ENCODE measurements at regions not wholly inside any gene's neighbourhood (a gene's known extent, or its start where the extent isn't known, plus 50 kb on each side); places are given as distances from the start of the nearest gene placed in this dataset.

DNA sequence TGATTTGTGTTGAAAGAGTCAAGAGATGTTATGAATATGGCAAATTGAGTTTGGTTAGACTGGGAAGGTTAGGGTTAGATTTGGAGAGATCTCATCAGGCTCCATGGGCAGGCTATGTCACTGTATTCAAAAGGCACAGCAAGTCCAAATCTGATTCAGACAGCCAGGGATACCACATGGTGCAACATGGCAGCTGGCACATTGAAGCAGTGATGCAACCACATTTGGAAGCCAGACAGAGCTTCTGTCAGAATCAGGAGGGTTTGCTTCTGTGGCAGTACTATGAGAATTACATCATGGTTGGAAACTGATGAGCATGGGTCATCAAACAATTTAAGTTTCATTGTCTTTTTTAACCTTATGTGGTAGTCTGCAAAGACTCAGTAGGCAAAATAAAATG is 772.2 kb downstream of the SUCLG1 start:
- no peaks in the 10 kb centered on the region for H3K4me1 ChIP-seq (ENCODE audit: insufficient read depth, low read length, poor library complexity, severe bottlenecking)
- POLR2A ChIA-PET (ENCODE audit: low non-redundant PET) = no interaction called here
- no peak overlapping the region for H3K27ac ChIP-seq (ENCODE audit: low read depth, low read length, poor library complexity, severe bottlenecking)
- H3K27me3 ChIP-seq (replicated peaks; ENCODE audit: insufficient read depth, low read depth, low read length, poor library complexity) = no peaks in the 10 kb centered on the region
- no peak overlapping the region for H3K4me3 ChIP-seq (ENCODE audit: low read depth, low read length, poor library complexity, severe bottlenecking)
- CTCF ChIA-PET = no interaction called here
- no TSS peak for BruUV-seq (replicated peaks)
- TF ChIP-seq, protein P1, sequence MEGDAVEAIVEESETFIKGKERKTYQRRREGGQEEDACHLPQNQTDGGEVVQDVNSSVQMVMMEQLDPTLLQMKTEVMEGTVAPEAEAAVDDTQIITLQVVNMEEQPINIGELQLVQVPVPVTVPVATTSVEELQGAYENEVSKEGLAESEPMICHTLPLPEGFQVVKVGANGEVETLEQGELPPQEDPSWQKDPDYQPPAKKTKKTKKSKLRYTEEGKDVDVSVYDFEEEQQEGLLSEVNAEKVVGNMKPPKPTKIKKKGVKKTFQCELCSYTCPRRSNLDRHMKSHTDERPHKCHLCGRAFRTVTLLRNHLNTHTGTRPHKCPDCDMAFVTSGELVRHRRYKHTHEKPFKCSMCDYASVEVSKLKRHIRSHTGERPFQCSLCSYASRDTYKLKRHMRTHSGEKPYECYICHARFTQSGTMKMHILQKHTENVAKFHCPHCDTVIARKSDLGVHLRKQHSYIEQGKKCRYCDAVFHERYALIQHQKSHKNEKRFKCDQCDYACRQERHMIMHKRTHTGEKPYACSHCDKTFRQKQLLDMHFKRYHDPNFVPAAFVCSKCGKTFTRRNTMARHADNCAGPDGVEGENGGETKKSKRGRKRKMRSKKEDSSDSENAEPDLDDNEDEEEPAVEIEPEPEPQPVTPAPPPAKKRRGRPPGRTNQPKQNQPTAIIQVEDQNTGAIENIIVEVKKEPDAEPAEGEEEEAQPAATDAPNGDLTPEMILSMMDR (conservative IDR thresholded peaks at IDR 0.05; ENCODE audit: low read depth, low read length) = no peak
- no peak for TF ChIP-seq EZH2 (IDR thresholded peaks at IDR 0.05; ENCODE audit: borderline replicate concordance, low read depth, low read length, poor library complexity, severe bottlenecking)
- H3K36me3 ChIP-seq (ENCODE audit: insufficient read depth, low read length, poor library complexity, severe bottlenecking) = no peaks in the 10 kb centered on the region
- intact Hi-C loops (cut with micrococcal nuclease; ENCODE audit: unreplicated experiment) = no loop called here
- DNase-seq (ENCODE audit: low spot score) = no peak
- peaks cover 7% of the 10 kb centered on the region for H3K9me3 ChIP-seq (ENCODE audit: low read depth, low read length, poor library complexity, severe bottlenecking)

DNA sequence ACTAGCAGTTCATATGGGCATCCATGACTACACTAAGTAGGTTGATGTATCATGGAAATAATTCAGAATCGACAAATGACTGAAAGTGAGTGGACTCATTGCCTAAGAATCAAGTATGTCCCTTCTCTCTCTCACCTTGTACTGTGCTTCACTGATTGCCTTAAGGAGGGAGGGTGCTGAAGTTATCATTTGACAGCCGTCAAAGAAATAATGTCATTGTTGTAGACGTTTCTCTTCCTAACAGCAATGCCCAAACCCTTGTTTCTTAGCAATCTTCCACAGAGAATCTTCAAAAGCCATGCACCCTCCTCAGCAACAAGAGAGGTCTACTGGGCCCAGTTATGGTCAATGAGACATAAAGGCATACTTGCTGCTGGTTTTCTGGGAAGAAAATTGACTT is 785.0 kb downstream of the SUCLG1 start:
- intact Hi-C loops (cut with micrococcal nuclease; ENCODE audit: unreplicated experiment) = no loop called here
- BruUV-seq (replicated peaks) = no TSS peak
- TF ChIP-seq EZH2 (IDR thresholded peaks at IDR 0.05; ENCODE audit: borderline replicate concordance, low read depth, low read length, poor library complexity, severe bottlenecking) = no peak
- TF ChIP-seq, protein P1 (conservative IDR thresholded peaks at IDR 0.05; ENCODE audit: low read depth, low read length) = no peak
- no peak overlapping the region for H3K27ac ChIP-seq (ENCODE audit: low read depth, low read length, poor library complexity, severe bottlenecking)
- H3K4me3 ChIP-seq (ENCODE audit: low read depth, low read length, poor library complexity, severe bottlenecking) = no peak overlapping the region
- H3K4me1 ChIP-seq (ENCODE audit: insufficient read depth, low read length, poor library complexity, severe bottlenecking) = no peaks in the 10 kb centered on the region
- DNase-seq (ENCODE audit: low spot score) = no peak
- H3K27me3 ChIP-seq (replicated peaks; ENCODE audit: insufficient read depth, low read depth, low read length, poor library complexity) = no peaks in the 10 kb centered on the region
- peaks cover 28% of the 10 kb centered on the region for H3K9me3 ChIP-seq (ENCODE audit: low read depth, low read length, poor library complexity, severe bottlenecking)
- no peaks in the 10 kb centered on the region for H3K36me3 ChIP-seq (ENCODE audit: insufficient read depth, low read length, poor library complexity, severe bottlenecking)
- CTCF ChIA-PET = no interaction called here
- POLR2A ChIA-PET (ENCODE audit: low non-redundant PET) = no interaction called here

DNA sequence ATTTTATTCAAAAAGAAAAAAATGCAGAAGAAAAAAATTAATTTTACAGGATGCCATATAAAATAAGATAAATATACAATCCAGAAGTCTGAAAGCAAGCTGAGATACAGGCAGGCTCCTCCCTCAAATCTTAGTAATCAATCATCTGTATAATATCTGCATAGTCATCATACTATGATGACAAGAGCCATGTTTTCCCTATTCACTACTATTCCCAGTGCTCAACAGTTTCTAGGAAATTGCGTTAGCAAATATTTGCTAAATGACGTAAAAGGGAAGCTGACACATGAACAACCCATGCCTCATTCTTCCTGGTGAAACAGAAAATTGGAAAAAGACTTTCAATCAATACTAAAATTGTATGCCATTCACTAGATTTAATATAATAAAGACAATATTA is 793.2 kb downstream of the SUCLG1 start:
- TF ChIP-seq EZH2 (IDR thresholded peaks at IDR 0.05; ENCODE audit: borderline replicate concordance, low read depth, low read length, poor library complexity, severe bottlenecking) = no peak
- TF ChIP-seq, protein P1 (conservative IDR thresholded peaks at IDR 0.05; ENCODE audit: low read depth, low read length) = no peak
- Histone ChIP-seq H3K4me3 (ENCODE audit: low read depth, low read length, poor library complexity, severe bottlenecking) (no peak overlapping the region), H3K27ac (ENCODE audit: low read depth, low read length, poor library complexity, severe bottlenecking) (no peak overlapping the region), H3K9me3 (ENCODE audit: low read depth, low read length, poor library complexity, severe bottlenecking) (peaks cover 11% of the 10 kb centered on the region), H3K4me1 (ENCODE audit: insufficient read depth, low read length, poor library complexity, severe bottlenecking) (no peaks in the 10 kb centered on the region), H3K27me3 (replicated peaks; ENCODE audit: insufficient read depth, low read depth, low read length, poor library complexity) (no peaks in the 10 kb centered on the region), H3K36me3 (ENCODE audit: insufficient read depth, low read length, poor library complexity, severe bottlenecking) (no peaks in the 10 kb centered on the region)
- intact Hi-C loops (cut with micrococcal nuclease; ENCODE audit: unreplicated experiment) = no loop called here
- ChIA-PET POLR2A (ENCODE audit: low non-redundant PET) (no interaction called here), CTCF (no interaction called here)
- DNase-seq (ENCODE audit: low spot score) = no peak
- no TSS peak for BruUV-seq (replicated peaks)

Measured in A673 (cell line).